Neural cell (in vitro differentiated cells): ENCODE measurements at regions not wholly inside any gene's neighbourhood (a gene's known extent, or its start where the extent isn't known, plus 50 kb on each side); places are given as distances from the start of the nearest gene placed in this dataset.
"Not testable (repeated sequence)": the region's sequence is repeated elsewhere in the genome, so short reads cannot be mapped to it uniquely, and the experiment has no call there.

Experiments
- H2AFZ ChIP-seq: fragments of 200-600, 300-800 bp; sonication (generic), shearing (Covaris generic); 2 replicates; pipeline ENCODE4 v1.6.0; 2014; ENCODE audit warnings: low read depth, mild to moderate bottlenecking, antibody characterized with exemption, low read length, moderate library complexity
- H3F3A ChIP-seq: fragments of 200-600 bp; shearing (Covaris generic); 2 replicates; pipeline ENCODE4 v1.6.1; 2016; ENCODE audit warnings: mild to moderate bottlenecking, moderate library complexity, mixed read lengths, antibody characterized with exemption, low read length; ENCODE audit not compliant: insufficient read depth, poor library complexity, severe bottlenecking
- H3K27ac ChIP-seq: fragments of 200-600, 300-800 bp; sonication (generic), shearing (Covaris generic); 2 replicates; pipeline ENCODE4 v1.5.1; 2014; ENCODE audit warnings: mild to moderate bottlenecking, low read length, moderate library complexity
- H3K27me3 ChIP-seq: fragments of 300-800, 200-600 bp; sonication (generic), shearing (Covaris generic); 2 replicates; pipeline ENCODE4 v1.6.0; 2014; ENCODE audit warnings: mild to moderate bottlenecking, low read depth, low read length, moderate library complexity; ENCODE audit not compliant: insufficient read depth
- H3K36me3 ChIP-seq: fragments of 300-800, 200-600 bp; sonication (generic), shearing (Covaris generic); 2 replicates; pipeline ENCODE4 v1.5.1; 2014; ENCODE audit warnings: mild to moderate bottlenecking, antibody characterized with exemption, low read length, moderate library complexity; ENCODE audit not compliant: insufficient read depth
- H3K4me2 ChIP-seq: fragments of 300-800, 200-600 bp; sonication (generic), shearing (Covaris generic); 2 replicates; pipeline ENCODE4 v1.6.0; 2014; ENCODE audit warnings: mild to moderate bottlenecking, low read length
- H3K4me3 ChIP-seq: fragments of 300-800, 200-600 bp; sonication (generic), shearing (Covaris generic); 2 replicates; pipeline ENCODE4 v1.5.1; 2014; ENCODE audit warnings: mild to moderate bottlenecking, low read length, moderate library complexity
- H3K79me2 ChIP-seq: fragments of 200-600 bp; shearing (Covaris generic); replicated peaks from 2 replicates; pipeline ENCODE4 v1.6.0; 2014; ENCODE audit warnings: mild to moderate bottlenecking, low read length, moderate library complexity; ENCODE audit not compliant: insufficient read depth
- H3K9ac ChIP-seq: fragments of 300-800, 200-600 bp; sonication (generic), shearing (Covaris generic); 2 replicates; pipeline ENCODE4 v1.6.1; 2016; ENCODE audit warnings: mild to moderate bottlenecking, low read length, mixed read lengths
- H3K9me2 ChIP-seq: fragments of 200-600 bp; shearing (Covaris generic); 2 replicates; pipeline ENCODE4 v1.6.1; 2016; ENCODE audit warnings: mild to moderate bottlenecking, low read length, mixed read lengths; ENCODE audit not compliant: insufficient read depth
- H3K9me3 ChIP-seq: fragments of 200-600, 300-800 bp; sonication (generic), shearing (Covaris generic); 2 replicates; pipeline ENCODE4 v1.6.1; 2016; ENCODE audit warnings: mild to moderate bottlenecking, mixed run types, low read length, moderate library complexity, mixed read lengths
- H4K20me1 ChIP-seq: fragments of 200-600 bp; shearing (Covaris generic); 2 replicates; pipeline ENCODE4 v1.6.1; 2016; ENCODE audit warnings: mild to moderate bottlenecking, mixed run types; ENCODE audit not compliant: insufficient read depth
- CTCF ChIP-seq: fragments of 450-650 bp; IDR thresholded peaks from 2 replicates; pipeline ENCODE4 v1.5.1; 2014; ENCODE audit warnings: antibody characterized with exemption, mild to moderate bottlenecking, moderate library complexity; ENCODE audit not compliant: poor library complexity, severe bottlenecking
- EP300 ChIP-seq: fragments of 450-650 bp; conservative IDR thresholded peaks from 2 replicates; pipeline ENCODE4 v1.6.1; 2014; ENCODE audit warnings: antibody characterized with exemption, mild to moderate bottlenecking, moderate library complexity; ENCODE audit not compliant: poor library complexity, severe bottlenecking
- EZH2 ChIP-seq: fragments of 200-600, 300-800 bp; shearing (Covaris generic), sonication (generic); IDR thresholded peaks from 2 replicates; pipeline ENCODE4 v1.6.1; 2014; ENCODE audit warnings: antibody characterized with exemption, low read length, borderline replicate concordance, mild to moderate bottlenecking; ENCODE audit not compliant: insufficient read depth, poor library complexity, severe bottlenecking
- MXI1 ChIP-seq: fragments of 450-650 bp; conservative IDR thresholded peaks from 2 replicates; pipeline ENCODE4 v1.6.1; 2014; ENCODE audit warnings: antibody characterized with exemption, mild to moderate bottlenecking; ENCODE audit not compliant: poor library complexity, severe bottlenecking
- POLR2AphosphoS5 ChIP-seq: IDR thresholded peaks from 2 replicates; pipeline ENCODE4 v1.6.1; 2012
- RAD21 ChIP-seq: fragments of 450-650 bp; conservative IDR thresholded peaks from 2 replicates; pipeline ENCODE4 v1.6.1; 2014; ENCODE audit warnings: antibody characterized with exemption, mild to moderate bottlenecking, moderate library complexity
- REST ChIP-seq: IDR thresholded peaks from 2 replicates; pipeline ENCODE4 v1.6.1; 2012; ENCODE audit warnings: borderline replicate concordance
- SMC3 ChIP-seq: fragments of 450-650 bp; conservative IDR thresholded peaks from 2 replicates; pipeline ENCODE4 v1.6.1; 2014; ENCODE audit warnings: antibody characterized with exemption, mild to moderate bottlenecking, moderate library complexity; ENCODE audit not compliant: poor library complexity
- TAF1 ChIP-seq: IDR thresholded peaks from 2 replicates; pipeline ENCODE4 v1.6.1; 2012; ENCODE audit warnings: low read depth

GRCh38 chr6:78383968-78384367 is 483.4 kb upstream of the IRAK1BP1 start:
- no peaks in the 10 kb centered on the region for H3F3A ChIP-seq
- no peak overlapping the region for H3K27ac ChIP-seq
- H3K4me2 ChIP-seq = no peak overlapping the region
- no peaks in the 10 kb centered on the region for H3K79me2 ChIP-seq
- no peaks in the 10 kb centered on the region for H3K36me3 ChIP-seq
- no peaks in the 10 kb centered on the region for H3K9me2 ChIP-seq
- H4K20me1 ChIP-seq = no peaks in the 10 kb centered on the region
- H2AFZ ChIP-seq = no peak overlapping the region
- no peak overlapping the region for H3K4me3 ChIP-seq
- no peak overlapping the region for H3K9ac ChIP-seq
- no peaks in the 10 kb centered on the region for H3K27me3 ChIP-seq
- no peak for TF ChIP-seq EP300
- TF ChIP-seq MXI1 = no peak
- no peak for TF ChIP-seq TAF1
- TF ChIP-seq RAD21 = no peak
- no peak for TF ChIP-seq POLR2AphosphoS5
- TF ChIP-seq EZH2 = no peak
- no peak for TF ChIP-seq CTCF
- TF ChIP-seq REST = no peak
- TF ChIP-seq SMC3 = no peak
- H3K9me3 ChIP-seq = no peaks in the 10 kb centered on the region

- not testable (repeated sequence) for H3F3A ChIP-seq, H3K9me2 ChIP-seq, H3K36me3 ChIP-seq, H2AFZ ChIP-seq, H3K27ac ChIP-seq, H3K9me3 ChIP-seq, H4K20me1 ChIP-seq, H3K27me3 ChIP-seq, H3K4me2 ChIP-seq, H3K9ac ChIP-seq, H3K4me3 ChIP-seq, H3K79me2 ChIP-seq
Observed at GRCh38 chr6:78386854-78387253, 480.5 kb upstream of the IRAK1BP1 start.

GRCh38 chr6:78390066-78390465 is 477.3 kb upstream of the IRAK1BP1 start:
- Histone ChIP-seq H3K79me2 (no peaks in the 10 kb centered on the region), H3K9ac (no peak overlapping the region), H3K36me3 (no peaks in the 10 kb centered on the region), H4K20me1 (no peaks in the 10 kb centered on the region), H3K4me2 (no peak overlapping the region), H3F3A (no peaks in the 10 kb centered on the region), H3K9me2 (no peaks in the 10 kb centered on the region), H3K4me3 (no peak overlapping the region), H2AFZ (no peak overlapping the region), H3K27me3 (no peaks in the 10 kb centered on the region), H3K9me3 (no peaks in the 10 kb centered on the region), H3K27ac (no peak overlapping the region)
- TF ChIP-seq MXI1 (no peak), SMC3 (no peak), RAD21 (no peak), EP300 (no peak), CTCF (no peak), REST (no peak), POLR2AphosphoS5 (no peak), EZH2 (no peak), TAF1 (no peak)
